Activated T-cell treated with anti-CD3 and anti-CD28 coated beads for 1 hour (primary cell): ENCODE measurements at regions not wholly inside any gene's neighbourhood (a gene's known extent, or its start where the extent isn't known, plus 50 kb on each side); places are given as distances from the start of the nearest gene placed in this dataset.

Experiments
- DNase-seq: peaks from one replicate; pipeline ENCODE4 v3.0.0-alpha.2; 2020; ENCODE audit warnings: low read depth

DNA sequence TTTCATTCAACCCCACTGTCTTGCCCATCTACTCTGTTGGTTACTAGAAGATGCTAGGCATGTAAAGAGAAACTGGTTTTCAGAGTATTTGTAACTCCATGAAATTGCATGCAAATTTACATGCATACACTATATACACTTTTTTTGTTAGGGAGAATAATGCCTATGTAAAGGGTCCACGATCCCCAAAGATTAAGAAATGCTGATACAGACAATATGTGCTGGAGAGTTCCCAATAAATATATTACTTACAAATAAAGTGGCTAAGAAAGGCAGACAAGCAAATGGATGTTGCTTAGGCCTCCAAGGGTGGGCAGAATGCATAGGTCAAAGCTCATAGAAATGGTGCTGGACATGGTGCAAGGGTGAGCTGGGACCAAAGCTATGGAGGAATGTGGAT, 109.6 kb upstream of the NHSL1 start:
- DNase-seq, result no peak

GRCh38 chr6:138609801-138610430, 110.6 kb upstream of the NHSL1 start:
- DNase-seq, result no peak

DNA sequence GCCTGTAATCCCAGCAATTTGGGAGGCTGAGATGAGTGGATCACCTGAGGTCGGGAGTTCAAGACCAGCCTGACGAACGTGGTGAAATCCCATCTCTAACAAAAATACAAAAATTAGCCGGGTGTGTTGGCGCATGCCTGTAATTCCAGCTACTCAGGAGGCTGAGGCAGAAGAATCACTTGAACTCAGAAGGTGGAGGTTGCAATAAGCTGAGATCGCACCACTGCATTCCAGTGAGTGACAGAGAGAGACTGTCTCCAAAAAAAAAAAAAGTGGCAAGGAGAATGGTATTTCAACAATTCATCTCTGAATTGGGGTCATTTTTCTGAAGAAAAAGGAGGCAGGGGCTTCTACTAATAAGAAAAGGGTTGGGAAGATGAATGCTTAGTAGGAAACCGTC, 111.5 kb upstream of the NHSL1 start:
- DNase-seq, result no peak

DNA sequence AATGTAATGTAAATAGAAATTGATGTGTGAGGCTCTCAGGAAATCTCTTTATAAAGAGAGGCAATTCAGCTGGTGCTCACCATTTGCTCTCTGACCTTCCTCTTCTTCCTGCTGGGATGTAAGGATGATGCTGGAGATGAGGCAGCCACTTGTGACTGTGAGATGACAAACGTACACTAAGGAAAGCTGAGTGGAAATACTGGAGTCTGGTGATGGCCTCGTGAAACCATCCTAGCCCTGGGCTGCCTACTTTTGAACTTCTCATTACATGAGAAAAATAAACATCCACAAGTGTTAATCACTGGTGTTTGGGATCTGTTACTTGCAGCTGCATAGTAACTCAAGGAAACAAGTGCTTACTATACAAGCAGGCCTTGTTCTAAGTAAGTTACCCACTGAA, 114.9 kb upstream of the NHSL1 start:
- DNase-seq, result no peak

DNA sequence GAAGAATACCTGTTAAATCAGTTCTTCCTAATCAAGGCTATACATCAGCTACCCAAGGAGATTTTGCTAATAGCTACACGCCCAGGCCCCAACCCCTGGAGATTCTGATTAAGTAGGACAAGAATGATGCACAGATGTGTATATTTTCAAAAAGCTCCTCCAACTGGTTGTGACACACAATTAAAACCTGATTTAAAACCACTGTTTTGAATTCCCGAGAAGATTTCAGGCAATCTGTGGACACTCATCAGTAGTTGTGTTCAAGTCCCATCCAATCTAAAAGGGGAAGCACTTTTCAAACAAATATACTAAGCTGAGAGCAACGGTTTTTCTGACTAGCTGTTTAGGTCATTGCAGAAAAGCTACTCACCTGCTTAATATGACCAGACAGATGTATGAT, 118.9 kb upstream of the NHSL1 start:
- no peak for DNase-seq

DNA sequence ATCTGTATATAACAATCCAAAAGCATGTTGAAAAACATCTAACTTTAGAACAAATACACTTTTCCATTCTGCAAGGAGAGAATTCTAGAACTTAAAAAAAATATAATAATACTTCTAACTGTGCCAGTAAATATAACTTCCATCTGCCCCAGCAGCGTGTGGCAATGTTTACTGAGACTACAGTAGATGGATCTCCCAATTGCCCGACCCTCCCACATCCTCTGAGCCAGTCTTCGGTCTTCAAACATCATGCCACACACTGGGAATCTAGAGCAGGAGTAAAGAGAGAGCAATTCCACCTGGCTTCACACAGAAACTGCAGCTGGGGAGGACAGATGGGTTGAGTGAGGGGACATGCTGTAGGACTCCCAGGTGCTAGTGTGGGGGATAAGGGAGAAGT, 121.3 kb upstream of the NHSL1 start:
- no peak for DNase-seq

DNA sequence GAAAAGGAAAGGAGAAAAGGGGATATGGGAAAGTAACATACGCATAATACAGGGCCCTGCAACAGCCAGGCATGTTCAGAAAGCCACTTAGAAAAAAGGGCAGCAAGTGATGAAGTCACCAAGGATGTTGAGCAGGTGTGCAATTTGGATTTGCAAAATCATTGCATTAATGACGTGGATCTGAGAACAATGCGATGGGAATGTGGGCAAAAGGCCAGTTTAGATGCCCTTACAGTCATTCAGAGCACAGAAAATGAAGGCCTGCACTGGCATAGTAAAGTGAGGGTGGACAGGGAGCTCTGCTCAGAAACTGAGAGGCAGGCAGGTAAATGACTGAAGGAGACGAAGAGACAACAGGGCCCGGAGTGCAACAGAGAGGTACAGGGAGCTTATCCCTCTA, 123.7 kb upstream of the NHSL1 start:
- no peak for DNase-seq

DNA sequence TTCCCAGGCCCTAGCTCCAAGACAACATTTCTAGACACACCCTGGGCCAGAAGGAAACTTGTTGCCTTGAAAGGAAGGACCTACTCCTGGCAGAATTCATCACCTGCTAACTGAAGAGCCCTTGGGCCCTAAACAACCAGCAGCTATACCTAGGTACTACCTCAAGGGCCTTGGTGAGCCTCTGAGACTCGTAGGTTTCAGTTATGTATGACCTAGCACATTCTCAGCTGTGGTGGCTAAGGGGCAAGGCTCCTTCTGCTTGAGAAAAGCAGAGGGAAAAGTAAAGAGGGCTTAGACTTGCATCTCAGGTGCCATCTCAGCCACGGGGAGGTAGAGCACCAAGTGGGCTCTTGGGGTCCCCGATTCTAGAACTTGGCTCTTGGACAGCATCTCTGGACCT, 132.3 kb upstream of the NHSL1 start:
- no peak for DNase-seq

DNA sequence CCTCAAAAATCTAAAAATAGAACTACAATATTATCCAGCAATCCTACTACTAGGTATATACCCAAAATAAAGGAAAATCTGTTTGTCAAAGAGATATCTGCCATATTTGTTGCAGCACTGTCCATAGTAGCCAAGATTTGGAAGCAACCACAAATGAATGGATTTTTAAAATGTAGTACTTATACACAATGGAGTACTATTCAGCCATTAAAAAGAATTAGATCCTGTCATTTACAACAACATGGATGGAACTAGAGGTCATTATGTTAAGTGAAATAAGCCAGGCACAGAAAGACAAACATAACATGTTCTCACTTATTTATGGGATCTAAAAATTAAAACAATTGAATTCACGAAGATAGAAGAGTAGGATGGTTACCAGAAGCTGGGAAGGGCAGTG, 135.7 kb upstream of the CCDC28A start:
- no peak for DNase-seq

DNA sequence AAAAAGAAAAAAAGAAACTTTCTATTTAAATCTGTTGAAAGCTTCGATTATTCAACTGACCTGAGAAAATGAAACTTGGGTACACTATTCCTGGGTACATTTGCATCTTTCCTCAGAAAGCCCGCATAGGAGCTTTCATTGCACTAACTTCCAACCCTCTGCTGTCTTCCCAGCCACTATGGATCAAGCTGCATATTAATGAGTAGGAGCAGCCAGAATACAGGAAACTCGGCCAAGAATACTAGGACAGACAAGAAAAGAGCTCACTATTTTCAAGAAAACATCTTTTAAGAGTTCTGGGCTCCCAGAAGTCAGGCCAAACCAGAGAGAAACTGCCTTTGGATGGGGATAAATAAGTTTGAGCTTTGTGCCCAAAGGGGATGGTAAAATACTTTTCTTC, 135.0 kb upstream of the CCDC28A start:
- no peak for DNase-seq

- DNase-seq, result no peak
These were observed 133.5 kb upstream of the CCDC28A start for GRCh38 chr6:138640028-138640427.

DNA sequence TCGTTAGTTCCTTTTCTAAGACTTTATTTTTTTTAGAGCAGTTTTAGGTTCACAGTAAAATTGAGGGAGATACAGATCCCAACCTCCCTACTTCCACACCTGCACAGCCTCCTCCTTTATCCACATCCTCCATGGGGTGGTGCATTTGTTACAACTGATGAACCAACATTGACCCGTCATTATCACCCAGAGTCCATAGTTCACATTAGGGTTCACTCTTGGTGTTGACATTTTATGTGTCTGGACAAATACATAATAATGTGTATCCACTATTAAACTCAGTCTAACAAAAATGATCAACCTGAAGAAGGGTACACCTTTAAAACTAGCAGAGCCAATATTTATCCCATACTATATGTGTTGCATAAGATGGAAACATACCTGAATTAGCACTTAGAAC, 130.4 kb upstream of the CCDC28A start:
- DNase-seq, result no peak

- no peak for DNase-seq
These were observed 127.5 kb upstream of the CCDC28A start for GRCh38 chr6:138645976-138646640.

DNA sequence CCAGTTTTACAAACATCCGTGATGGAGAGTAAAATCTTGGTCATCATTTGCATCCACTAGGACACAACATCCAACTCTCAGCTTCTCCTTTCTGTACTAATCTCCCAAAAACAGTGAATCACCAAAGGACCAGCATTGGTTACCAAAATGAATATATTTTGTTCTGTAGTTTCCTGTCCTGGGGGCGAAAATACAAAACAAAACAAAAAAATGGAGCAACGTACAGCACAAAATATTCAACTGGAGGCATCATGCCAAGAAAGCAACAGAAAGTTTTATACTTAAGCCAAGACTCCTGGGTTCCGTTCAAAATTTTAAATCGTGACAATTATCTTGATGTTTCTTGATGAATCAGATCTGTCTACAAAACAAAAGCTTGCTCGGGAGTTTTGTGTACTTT, 126.6 kb upstream of the CCDC28A start:
- no peak for DNase-seq

DNA sequence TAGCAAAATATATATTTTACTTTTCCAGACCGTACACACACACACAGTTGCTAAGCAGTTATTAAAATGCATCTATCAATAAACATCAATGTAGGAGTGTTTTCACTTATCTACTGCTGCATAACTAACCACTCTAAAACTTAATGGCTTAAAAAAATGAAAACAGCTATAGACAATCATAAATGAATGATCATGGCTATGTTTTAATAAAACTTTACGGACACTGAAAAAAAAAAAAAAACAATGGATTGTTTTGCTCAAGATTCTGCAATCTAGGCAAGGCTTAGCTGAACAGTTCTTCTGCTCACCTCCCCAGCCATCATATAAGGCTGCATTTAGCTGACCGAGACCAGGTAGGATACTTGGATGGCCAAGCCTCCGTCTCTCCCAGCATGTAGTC, 125.4 kb upstream of the CCDC28A start:
- DNase-seq, result no peak

- DNase-seq, result no peak
These were observed 122.1 kb upstream of the CCDC28A start for GRCh38 chr6:138651491-138651890.

GRCh38 chr6:138652824-138653223, 120.7 kb upstream of the CCDC28A start:
- no peak for DNase-seq

DNA sequence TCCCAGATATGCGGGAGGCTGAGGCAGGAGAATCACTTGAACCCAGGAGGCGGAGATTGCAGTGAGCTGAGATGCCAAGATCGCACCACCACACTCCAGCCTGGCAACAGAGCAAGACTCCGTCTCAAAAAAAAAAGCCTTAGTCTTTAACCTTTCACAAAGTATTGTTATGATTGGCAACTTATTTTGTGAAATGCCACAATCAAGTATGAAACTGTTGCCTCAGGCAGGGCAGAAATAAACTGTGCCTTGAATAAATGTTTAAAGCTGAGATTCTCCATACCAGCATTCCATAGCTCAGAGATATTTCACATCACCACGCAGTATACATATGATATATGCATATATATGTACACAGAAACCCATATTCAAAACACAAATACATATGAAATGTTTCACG, 120.1 kb upstream of the CCDC28A start:
- no peak for DNase-seq

DNA sequence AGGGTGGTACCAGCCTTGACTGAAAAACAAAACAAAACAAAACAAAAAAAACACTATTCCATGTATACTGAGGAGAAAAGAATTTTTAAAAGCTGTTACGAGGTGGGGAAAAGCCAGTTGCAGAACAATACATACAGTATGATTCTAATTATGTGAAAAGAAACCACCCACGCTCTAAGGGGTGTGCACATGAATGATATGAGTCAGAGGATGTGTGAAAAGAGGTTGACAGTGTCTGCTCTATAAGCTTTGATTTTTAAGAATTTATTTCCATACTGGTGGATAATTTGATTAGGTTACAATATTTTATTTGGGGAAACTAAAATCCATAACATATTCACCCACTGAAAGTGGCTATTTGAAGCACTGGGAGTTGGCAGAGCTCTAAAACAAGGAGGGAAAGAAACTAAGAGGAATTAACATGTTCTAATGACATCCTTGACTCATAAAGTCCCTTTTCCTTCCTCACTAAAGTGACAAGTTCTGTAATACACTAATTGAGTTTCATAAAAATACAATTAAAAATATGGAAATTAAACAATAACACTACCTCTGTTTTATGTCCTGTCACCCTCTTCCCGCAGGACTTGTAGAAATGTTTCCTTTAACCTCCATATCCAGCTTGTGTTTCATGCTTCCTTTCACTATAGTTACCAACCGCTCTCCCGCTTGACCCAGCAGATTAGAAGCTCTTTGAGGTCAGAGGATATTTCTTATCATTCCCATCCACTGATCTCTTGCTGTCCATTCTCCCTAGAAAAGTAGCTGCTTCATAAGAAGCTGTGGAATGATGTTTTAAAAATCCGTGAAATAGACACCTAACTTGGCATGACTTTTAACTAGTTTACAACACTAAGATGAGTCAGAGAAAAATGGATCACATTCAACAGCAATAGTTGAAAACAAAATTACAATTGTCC, 118.6 kb upstream of the CCDC28A start:
- no peak for DNase-seq

- DNase-seq, result no peak
These were observed 117.7 kb upstream of the CCDC28A start for GRCh38 chr6:138655828-138656227.

- no peak for DNase-seq
These were observed 117.1 kb upstream of the CCDC28A start for GRCh38 chr6:138656364-138657064.

DNA sequence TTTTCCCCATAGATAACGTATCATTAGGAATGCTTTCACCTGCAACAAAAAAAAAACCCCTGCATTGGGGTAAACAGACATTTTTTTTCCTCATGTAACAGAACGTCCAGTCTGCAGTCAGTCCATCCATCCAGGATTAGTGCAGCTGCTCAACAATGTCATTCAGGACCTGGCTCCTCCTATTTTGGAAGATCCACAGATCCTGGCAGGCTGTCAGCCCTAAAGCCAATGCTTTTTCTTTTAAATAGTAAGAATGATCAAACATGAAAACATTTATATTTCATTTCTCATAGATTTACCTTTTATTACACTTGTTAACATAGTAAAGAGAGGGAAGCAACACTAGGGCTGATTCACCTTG, 116.5 kb upstream of the CCDC28A start:
- DNase-seq, result no peak

- DNase-seq, result no peak
These were observed 113.6 kb upstream of the CCDC28A start for GRCh38 chr6:138659998-138660397.
